ENCODE measurements at regions not wholly inside any gene's neighbourhood (a gene's known extent, or its start where the extent isn't known, plus 50 kb on each side); places are given as distances from the start of the nearest gene placed in this dataset.
A peak's percentile ranks its signal among the peaks of the same experiment; 100 is the strongest.

- Histone ChIP-seq H3K4me2 (no peak overlapping the region), H3K27me3 (ENCODE audit: insufficient read depth, low read depth) (no peaks in the 10 kb centered on the region), H3K4me3 (no peak overlapping the region), H3K36me3 (ENCODE audit: low read depth) (no peaks in the 10 kb centered on the region), H3K9me3 (ENCODE audit: insufficient read depth, low read depth) (no peaks in the 10 kb centered on the region), H3K9me2 (ENCODE audit: insufficient read depth) (no peaks in the 10 kb centered on the region), H3F3A (ENCODE audit: insufficient read depth, low read depth) (no peaks in the 10 kb centered on the region), H3K27ac (no peak overlapping the region), H2AFZ (no peak overlapping the region), H4K20me1 (ENCODE audit: insufficient read depth) (no peaks in the 10 kb centered on the region), H3K4me1 (replicated peaks; ENCODE audit: insufficient read depth) (no peaks in the 10 kb centered on the region), H3K79me2 (ENCODE audit: low read depth) (no peaks in the 10 kb centered on the region)
- intact Hi-C loops (cut with micrococcal nuclease; ENCODE audit: unreplicated experiment) = no loop called here
- TF ChIP-seq EZH2 (IDR thresholded peaks at IDR 0.05; ENCODE audit: low read depth) = no peak
- TF ChIP-seq, protein P1, sequence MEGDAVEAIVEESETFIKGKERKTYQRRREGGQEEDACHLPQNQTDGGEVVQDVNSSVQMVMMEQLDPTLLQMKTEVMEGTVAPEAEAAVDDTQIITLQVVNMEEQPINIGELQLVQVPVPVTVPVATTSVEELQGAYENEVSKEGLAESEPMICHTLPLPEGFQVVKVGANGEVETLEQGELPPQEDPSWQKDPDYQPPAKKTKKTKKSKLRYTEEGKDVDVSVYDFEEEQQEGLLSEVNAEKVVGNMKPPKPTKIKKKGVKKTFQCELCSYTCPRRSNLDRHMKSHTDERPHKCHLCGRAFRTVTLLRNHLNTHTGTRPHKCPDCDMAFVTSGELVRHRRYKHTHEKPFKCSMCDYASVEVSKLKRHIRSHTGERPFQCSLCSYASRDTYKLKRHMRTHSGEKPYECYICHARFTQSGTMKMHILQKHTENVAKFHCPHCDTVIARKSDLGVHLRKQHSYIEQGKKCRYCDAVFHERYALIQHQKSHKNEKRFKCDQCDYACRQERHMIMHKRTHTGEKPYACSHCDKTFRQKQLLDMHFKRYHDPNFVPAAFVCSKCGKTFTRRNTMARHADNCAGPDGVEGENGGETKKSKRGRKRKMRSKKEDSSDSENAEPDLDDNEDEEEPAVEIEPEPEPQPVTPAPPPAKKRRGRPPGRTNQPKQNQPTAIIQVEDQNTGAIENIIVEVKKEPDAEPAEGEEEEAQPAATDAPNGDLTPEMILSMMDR (conservative IDR thresholded peaks at IDR 0.05) = no peak
- no peak for DNase-seq
- CTCF ChIA-PET = no interaction called here
- BruUV-seq (replicated peaks) = no TSS peak
- POLR2A ChIA-PET (ENCODE audit: unreplicated experiment) = no interaction called here
Measured at GRCh38 chr2:195488567-195488966, 168.5 kb upstream of the SLC39A10 start.

- Histone ChIP-seq H3K79me2 (ENCODE audit: low read depth) (no peaks in the 10 kb centered on the region), H3K4me1 (replicated peaks; ENCODE audit: insufficient read depth) (no peaks in the 10 kb centered on the region), H3F3A (ENCODE audit: insufficient read depth, low read depth) (no peaks in the 10 kb centered on the region), H3K9me2 (ENCODE audit: insufficient read depth) (no peaks in the 10 kb centered on the region), H3K4me3 (no peak overlapping the region), H3K36me3 (ENCODE audit: low read depth) (no peaks in the 10 kb centered on the region), H3K27ac (no peak overlapping the region), H3K4me2 (no peak overlapping the region), H4K20me1 (ENCODE audit: insufficient read depth) (no peaks in the 10 kb centered on the region), H3K27me3 (ENCODE audit: insufficient read depth, low read depth) (no peaks in the 10 kb centered on the region), H2AFZ (no peak overlapping the region), H3K9me3 (ENCODE audit: insufficient read depth, low read depth) (no peaks in the 10 kb centered on the region)
- CTCF ChIA-PET = no interaction called here
- BruUV-seq (replicated peaks) = no TSS peak
- intact Hi-C loops (cut with micrococcal nuclease; ENCODE audit: unreplicated experiment) = no loop called here
- no peak for TF ChIP-seq EZH2 (IDR thresholded peaks at IDR 0.05; ENCODE audit: low read depth)
- TF ChIP-seq, protein P1 (conservative IDR thresholded peaks at IDR 0.05) = no peak
- DNase-seq = peak; percentile 1 to 46
- POLR2A ChIA-PET (ENCODE audit: unreplicated experiment) = interaction anchor here (0.6 to 0.7 kb wide), 2 partner anchors 36 to 135 kb away, joined by 3 to 5 read pairs; no protein-coding TSS in a partner anchor
Measured at GRCh38 chr2:195486987-195487644, 169.9 kb upstream of the SLC39A10 start.

DNA sequence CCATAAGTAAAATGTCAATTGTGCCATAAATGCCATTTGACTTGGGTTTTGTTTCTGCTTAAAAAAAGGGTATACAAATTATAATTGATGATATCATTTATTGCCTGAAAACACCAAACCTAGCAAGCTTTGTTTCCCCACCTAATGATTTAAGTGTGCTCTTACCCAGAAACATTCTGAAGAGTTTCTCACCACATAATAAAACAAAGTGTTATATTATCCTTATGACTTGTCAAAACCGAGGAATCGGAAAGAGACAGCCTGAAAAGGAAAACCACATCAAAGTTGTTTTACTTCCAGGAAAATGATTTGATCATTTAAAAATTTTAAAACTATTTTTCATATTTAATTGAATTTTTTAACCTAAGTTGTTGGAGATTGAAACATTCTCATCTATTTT lies 170.5 kb upstream of the SLC39A10 start:
- CTCF ChIA-PET = no interaction called here
- H3K9me3 ChIP-seq (ENCODE audit: insufficient read depth, low read depth) = no peaks in the 10 kb centered on the region
- no peaks in the 10 kb centered on the region for H3K79me2 ChIP-seq (ENCODE audit: low read depth)
- no peaks in the 10 kb centered on the region for H4K20me1 ChIP-seq (ENCODE audit: insufficient read depth)
- TF ChIP-seq, protein P1 (conservative IDR thresholded peaks at IDR 0.05) = no peak
- TF ChIP-seq EZH2 (IDR thresholded peaks at IDR 0.05; ENCODE audit: low read depth) = no peak
- no TSS peak for BruUV-seq (replicated peaks)
- no peak overlapping the region for H3K4me3 ChIP-seq
- DNase-seq = no peak
- no peaks in the 10 kb centered on the region for H3F3A ChIP-seq (ENCODE audit: insufficient read depth, low read depth)
- no peaks in the 10 kb centered on the region for H3K27me3 ChIP-seq (ENCODE audit: insufficient read depth, low read depth)
- intact Hi-C loops (cut with micrococcal nuclease; ENCODE audit: unreplicated experiment) = no loop called here
- H3K4me1 ChIP-seq (replicated peaks; ENCODE audit: insufficient read depth) = no peaks in the 10 kb centered on the region
- H3K27ac ChIP-seq = no peak overlapping the region
- H3K9me2 ChIP-seq (ENCODE audit: insufficient read depth) = no peaks in the 10 kb centered on the region
- H2AFZ ChIP-seq = no peak overlapping the region
- H3K4me2 ChIP-seq = no peak overlapping the region
- POLR2A ChIA-PET (ENCODE audit: unreplicated experiment) = interaction anchor here (0.6 to 0.7 kb wide), 2 partner anchors 36 to 135 kb away, joined by 3 to 5 read pairs; no protein-coding TSS in a partner anchor
- H3K36me3 ChIP-seq (ENCODE audit: low read depth) = no peaks in the 10 kb centered on the region

All from PC-9 (cell line).